WTC11 (cell line): ENCODE measurements at regions not wholly inside any gene's neighbourhood (a gene's known extent, or its start where the extent isn't known, plus 50 kb on each side); places are given as distances from the start of the nearest gene placed in this dataset.

Experiments
- ATF1 ChIP-seq: sonication (generic); formaldehyde crosslinking; IDR thresholded peaks from 2 replicates; pipeline ENCODE4 v1.8.1; 2023; ENCODE audit warnings: mild to moderate bottlenecking, moderate library complexity, missing genetic modification reagents
- ATF2 ChIP-seq: sonication (generic); formaldehyde crosslinking; IDR thresholded peaks from 2 replicates; pipeline ENCODE4 v1.8.1; 2022; ENCODE audit warnings: low read depth, missing genetic modification reagents, borderline replicate concordance
- CTCF ChIP-seq: fragments of 200-600 bp; IDR thresholded peaks from 2 replicates; pipeline ENCODE4 v1.8.0; 2022; ENCODE audit warnings: antibody characterized with exemption
- E2F4 ChIP-seq: sonication (generic); formaldehyde crosslinking; IDR thresholded peaks from 2 replicates; pipeline ENCODE4 v1.8.1; 2022; ENCODE audit warnings: low read depth, mild to moderate bottlenecking, moderate library complexity, missing genetic modification reagents, borderline replicate concordance
- GABPB1 ChIP-seq: sonication (generic); formaldehyde crosslinking; IDR thresholded peaks from 2 replicates; pipeline ENCODE4 v1.8.1; 2023; ENCODE audit warnings: mild to moderate bottlenecking, missing genetic modification reagents
- HMGXB4 ChIP-seq: sonication (generic); formaldehyde crosslinking; IDR thresholded peaks from 2 replicates; pipeline ENCODE4 v1.8.1; 2023; ENCODE audit warnings: mild to moderate bottlenecking, moderate library complexity, missing genetic modification reagents
- MAX ChIP-seq: sonication (generic); formaldehyde crosslinking; IDR thresholded peaks from 2 replicates; pipeline ENCODE4 v1.8.0; 2022; ENCODE audit warnings: mild to moderate bottlenecking, missing genetic modification reagents
- MLX ChIP-seq: sonication (generic); formaldehyde crosslinking; IDR thresholded peaks from 2 replicates; pipeline ENCODE4 v1.8.1; 2023; ENCODE audit warnings: mild to moderate bottlenecking, missing genetic modification reagents, moderate library complexity
- NFYB ChIP-seq: sonication (generic); formaldehyde crosslinking; conservative IDR thresholded peaks from 2 replicates; pipeline ENCODE4 v1.8.0; 2022; ENCODE audit warnings: low read depth, missing genetic modification reagents
- TCF7 ChIP-seq: sonication (generic); formaldehyde crosslinking; IDR thresholded peaks from 2 replicates; pipeline ENCODE4 v1.8.0; 2022; ENCODE audit warnings: mild to moderate bottlenecking, low read depth, missing genetic modification reagents, moderate library complexity
- TEAD4 ChIP-seq: sonication (generic); formaldehyde crosslinking; IDR thresholded peaks from 2 replicates; pipeline ENCODE4 v1.8.0; 2022; ENCODE audit warnings: mild to moderate bottlenecking, missing genetic modification reagents
- ZNF121 ChIP-seq: sonication (generic); formaldehyde crosslinking; IDR thresholded peaks from 2 replicates; pipeline ENCODE4 v1.8.0; 2023; ENCODE audit warnings: missing genetic modification reagents
- ZNF512 ChIP-seq: sonication (generic); formaldehyde crosslinking; IDR thresholded peaks from 2 replicates; pipeline ENCODE4 v1.8.1; 2022; ENCODE audit warnings: missing genetic modification reagents, borderline replicate concordance

- TF ChIP-seq CTCF = no peak
- no peak for TF ChIP-seq HMGXB4 (CRISPR knock-in tag)
- no peak for TF ChIP-seq MAX (CRISPR knock-in tag)
- TF ChIP-seq ZNF121 (CRISPR knock-in tag) = no peak
- TF ChIP-seq ZNF512 (CRISPR knock-in tag) = no peak
- TF ChIP-seq GABPB1 = no peak
- TF ChIP-seq TCF7 = no peak
- no peak for TF ChIP-seq MLX (CRISPR knock-in tag)
- TF ChIP-seq E2F4 (CRISPR knock-in tag) = no peak
- no peak for TF ChIP-seq ATF1
- TF ChIP-seq NFYB (CRISPR knock-in tag) = no peak
- no peak for TF ChIP-seq TEAD4 (CRISPR knock-in tag)
- no peak for TF ChIP-seq ATF2
These were observed 371.9 kb upstream of the ZMIZ1 start for GRCh38 chr10:78696791-78697395.
